ENCODE measurements at regions not wholly inside any gene's neighbourhood (a gene's known extent, or its start where the extent isn't known, plus 50 kb on each side); places are given as distances from the start of the nearest gene placed in this dataset.
"Not testable (repeated sequence)": the region's sequence is repeated elsewhere in the genome, so short reads cannot be mapped to it uniquely, and the experiment has no call there.

DNA sequence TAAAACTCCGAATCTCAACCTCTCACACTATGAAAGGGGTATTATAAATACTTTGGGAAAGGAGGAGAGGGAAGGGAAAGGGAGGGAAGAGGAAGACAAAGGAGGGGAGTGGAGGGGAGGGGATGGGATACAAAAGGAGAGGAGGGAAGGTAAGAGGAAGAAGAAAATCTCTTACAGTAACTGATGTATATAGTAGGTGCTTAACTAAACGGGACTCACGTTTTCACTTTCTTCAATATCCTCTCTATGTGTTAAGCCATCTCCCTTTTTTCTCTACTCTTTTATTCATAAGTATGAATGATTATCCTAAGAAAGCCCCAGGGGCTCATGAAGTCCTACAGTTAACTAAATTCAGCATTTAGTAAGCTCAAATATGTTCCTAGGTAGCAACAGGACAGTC lies 729.6 kb upstream of the NR2F2 start:
- DNase-seq (ENCODE audit: low read depth in 2 of 2), result no peak

- no peak for DNase-seq (ENCODE audit: low read depth in 2 of 2)
Measured at GRCh38 chr15:95601525-95601924, 729.0 kb upstream of the NR2F2 start.

DNA sequence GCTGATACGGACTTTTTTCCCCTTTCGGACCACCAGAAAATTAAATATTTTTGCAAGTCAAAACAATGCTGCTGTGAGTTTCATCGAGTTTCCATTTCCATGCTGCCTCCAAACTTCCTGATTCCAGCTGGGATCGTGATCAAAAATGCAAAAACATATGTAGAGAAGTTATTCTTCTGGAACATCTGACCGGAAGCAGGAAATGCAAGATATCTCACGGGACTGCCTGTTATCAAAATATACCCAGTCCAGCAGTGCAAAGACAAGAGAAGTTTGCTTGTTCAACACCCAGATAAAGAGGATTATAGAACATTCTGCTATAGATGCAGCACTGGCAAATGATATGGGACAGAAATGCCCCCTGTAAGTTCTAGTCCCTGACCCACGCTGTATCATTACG lies 726.7 kb upstream of the NR2F2 start:
- no peak for DNase-seq (ENCODE audit: low read depth in 2 of 2)

DNA sequence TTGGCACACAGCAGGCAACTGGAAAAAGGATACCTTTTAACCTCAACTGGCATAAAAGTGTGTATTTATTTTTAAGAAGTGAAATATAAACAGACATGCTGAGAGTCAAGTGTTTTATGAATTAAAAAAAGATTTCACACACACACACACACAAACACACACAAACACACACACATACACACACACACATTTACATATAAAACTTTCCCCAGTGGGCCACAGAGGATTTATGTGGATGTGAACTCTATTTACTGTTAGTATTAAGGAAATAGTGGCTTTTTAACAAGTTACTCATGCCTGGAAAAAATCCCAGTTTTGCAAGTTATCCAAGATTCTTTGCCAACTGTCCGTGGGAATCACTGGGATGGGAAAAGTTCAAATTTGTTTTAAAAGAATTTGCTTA lies 725.9 kb upstream of the NR2F2 start:
- no peak for DNase-seq (ENCODE audit: low read depth in 2 of 2)

DNA sequence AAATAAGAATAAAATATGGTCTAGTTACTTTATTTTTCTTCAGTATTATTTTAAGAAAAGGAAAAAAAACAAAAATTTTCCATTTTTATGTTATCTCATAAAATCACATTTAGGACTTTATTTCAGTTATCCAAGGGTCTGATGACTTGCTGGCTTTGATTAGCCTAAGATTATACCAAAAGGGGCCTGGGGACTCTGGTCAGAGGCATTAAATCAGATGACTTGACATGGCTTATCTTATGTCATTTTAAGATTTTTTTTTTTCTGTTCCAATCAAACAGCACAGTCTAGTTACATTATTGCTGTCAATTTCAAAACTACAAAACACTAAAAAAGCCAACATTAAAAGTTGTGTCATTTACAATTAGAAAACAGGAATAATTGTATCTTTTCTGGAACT lies 725.4 kb upstream of the NR2F2 start:
- no peak for DNase-seq (ENCODE audit: low read depth in 2 of 2)

DNA sequence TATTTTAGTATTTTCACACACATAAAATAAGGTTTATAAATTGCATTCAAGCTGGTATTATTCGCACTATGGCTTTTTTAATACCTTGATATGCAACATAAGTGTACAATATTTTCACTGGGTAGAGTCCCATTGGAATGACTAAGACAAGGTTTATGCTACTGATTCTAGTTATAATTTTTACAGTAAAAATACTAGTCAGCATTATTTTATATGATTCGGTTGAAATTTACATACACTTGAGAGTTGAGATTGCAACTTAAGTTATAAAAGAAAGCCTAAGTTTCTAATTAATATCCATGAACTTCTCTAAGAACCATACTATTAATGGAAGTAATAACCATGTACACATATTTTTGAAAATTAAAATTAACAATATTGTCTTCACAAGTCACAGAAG lies 723.9 kb upstream of the NR2F2 start:
- DNase-seq (ENCODE audit: low read depth in 2 of 2), result no peak

DNA sequence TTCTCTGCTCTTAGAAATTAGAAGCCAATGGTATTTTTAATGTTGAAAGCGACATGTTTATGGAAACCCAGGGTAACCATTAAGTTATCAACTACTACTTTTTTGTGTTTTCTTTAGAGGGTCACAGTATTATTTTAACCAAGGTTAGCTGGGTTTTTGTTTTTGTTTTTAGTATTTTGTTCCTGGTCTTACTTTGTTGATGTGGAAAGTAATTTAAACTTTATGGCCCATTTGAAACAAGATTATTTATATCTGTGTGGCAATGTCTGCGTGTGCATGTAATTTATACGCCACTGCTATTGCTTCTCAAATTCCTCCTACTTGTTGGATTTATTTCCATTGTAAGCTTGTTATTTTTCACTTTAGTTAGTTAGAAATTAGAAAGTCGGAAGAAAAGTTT lies 722.1 kb upstream of the NR2F2 start:
- no peak for DNase-seq (ENCODE audit: low read depth in 2 of 2)

DNA sequence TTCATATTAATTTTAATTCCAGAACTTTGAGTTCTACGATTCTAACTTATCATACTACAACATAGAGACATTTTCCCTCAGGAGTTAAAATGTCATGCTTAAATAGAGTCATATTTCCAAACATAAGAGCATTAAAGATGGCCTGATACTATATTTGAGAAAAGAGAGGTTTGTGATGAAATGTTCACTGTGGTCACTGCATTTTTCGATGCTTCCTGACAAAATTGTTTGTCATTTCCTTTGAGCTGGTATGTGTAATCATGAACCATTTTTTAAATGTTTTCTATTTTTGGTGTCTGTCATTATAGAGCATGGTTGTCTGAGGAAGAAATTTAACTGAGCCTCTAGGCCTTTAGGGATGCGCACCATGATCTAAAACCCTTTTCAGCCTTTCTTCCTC lies 721.4 kb upstream of the NR2F2 start:
- no peak for DNase-seq (ENCODE audit: low read depth in 2 of 2)

- DNase-seq (ENCODE audit: low read depth in 2 of 2), result no peak
Measured at GRCh38 chr15:95610945-95611344, 719.6 kb upstream of the NR2F2 start.

- no peak for DNase-seq (ENCODE audit: low read depth in 2 of 2)
Measured at GRCh38 chr15:95615436-95615835, 715.1 kb upstream of the NR2F2 start.

- no peak for DNase-seq (ENCODE audit: low read depth in 2 of 2)
Measured at GRCh38 chr15:95616306-95616705, 714.2 kb upstream of the NR2F2 start.

GRCh38 chr15:95620934-95621579 lies 709.4 kb upstream of the NR2F2 start:
- DNase-seq (ENCODE audit: low read depth in 2 of 2), result no peak

GRCh38 chr15:95622843-95623242 lies 707.7 kb upstream of the NR2F2 start:
- DNase-seq (ENCODE audit: low read depth in 2 of 2), result no peak

DNA sequence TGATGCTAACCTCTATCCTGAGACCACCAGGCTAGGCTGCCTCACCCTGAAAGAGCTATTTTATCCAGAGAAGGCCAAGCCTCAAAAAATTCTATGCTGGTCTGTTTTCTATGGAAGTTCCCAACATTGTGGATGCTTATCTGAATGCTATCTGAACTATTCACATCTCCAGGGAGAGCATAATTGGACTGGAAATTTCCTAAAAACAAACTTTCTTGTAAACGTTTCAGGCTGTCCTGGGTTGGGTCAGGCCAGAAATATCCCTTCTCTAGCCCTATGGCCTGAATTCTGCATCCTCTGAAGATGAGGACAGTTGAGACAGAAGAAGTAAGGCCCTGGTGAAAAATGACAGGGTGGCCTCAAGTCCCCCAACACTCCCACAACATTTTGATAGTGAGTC lies 706.4 kb upstream of the NR2F2 start:
- DNase-seq (ENCODE audit: low read depth in 2 of 2), result no peak

DNA sequence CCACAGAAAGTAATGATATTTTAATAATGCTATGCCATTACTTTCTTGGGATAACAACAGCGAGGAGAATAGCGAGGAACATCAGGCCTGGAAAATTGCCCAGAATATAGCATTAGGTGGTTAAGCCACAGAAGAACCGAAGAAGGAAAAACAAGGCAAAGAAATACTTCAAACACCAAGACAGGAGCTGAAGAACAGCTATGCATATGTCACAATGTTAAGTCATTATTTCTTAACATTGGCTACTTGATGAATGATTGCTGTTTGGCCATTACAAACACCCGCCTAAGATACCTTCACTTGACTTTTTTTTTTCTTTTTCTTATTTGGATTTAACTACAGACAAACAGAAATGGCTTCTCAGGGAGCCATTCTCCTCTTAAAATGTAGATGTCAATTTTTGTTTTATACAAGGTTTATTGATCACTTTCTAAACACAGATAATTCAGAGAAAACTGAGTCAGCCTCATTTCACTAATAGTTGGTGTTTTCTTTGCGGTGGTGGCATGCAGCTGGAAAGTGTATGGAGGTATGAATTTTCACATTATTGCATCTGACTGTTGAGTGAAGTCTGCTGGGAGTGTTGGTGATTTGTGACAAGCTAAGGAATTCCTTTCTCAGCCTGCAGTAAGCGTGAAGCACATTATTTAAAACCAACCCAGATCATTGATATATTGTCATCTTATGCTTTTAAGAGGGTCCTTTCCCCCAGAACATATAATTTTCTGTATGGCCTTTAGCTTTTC lies 705.7 kb upstream of the NR2F2 start:
- DNase-seq (ENCODE audit: low read depth in 2 of 2), result no peak

DNA sequence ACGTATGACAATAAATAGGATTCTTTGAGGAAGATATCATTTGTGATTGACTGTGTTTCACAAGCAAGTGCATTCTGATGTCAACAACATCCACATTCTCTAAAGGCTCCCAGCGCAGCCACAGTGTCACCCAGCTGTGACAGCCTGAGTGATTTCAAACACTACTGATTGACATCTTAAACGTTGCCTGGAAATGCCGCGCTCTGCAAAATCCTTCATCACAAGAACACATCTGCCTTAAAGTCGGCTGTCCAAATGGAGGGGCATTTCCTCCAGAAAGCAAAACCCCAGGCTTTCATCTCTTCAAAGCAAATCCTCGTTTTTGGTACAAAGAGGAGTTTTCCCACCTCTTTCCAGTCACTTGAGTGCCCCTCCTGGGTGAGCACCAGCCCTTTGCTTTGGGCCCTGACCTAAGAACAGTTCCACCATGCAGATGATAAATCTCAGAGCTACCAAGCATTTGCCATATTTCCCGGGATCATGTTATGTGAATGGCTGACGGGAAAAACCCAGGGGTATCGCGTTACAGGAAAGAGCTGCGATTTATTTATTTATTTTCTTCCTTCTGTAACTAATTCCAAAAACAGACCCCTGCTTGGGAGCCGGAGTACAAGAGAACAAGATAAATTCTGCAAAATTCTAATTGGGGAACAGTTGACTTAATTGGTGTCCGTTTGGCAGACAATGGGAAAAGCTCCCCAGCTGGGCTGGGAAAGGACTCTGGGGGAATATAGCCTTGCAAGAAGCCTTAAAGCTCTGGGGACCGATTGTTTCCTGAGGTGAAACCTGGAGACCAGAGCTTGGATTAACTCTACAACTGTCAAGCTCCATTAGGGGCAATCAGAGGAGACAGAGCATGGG lies 703.8 kb upstream of the NR2F2 start:
- no peak for DNase-seq (ENCODE audit: low read depth in 2 of 2)

DNA sequence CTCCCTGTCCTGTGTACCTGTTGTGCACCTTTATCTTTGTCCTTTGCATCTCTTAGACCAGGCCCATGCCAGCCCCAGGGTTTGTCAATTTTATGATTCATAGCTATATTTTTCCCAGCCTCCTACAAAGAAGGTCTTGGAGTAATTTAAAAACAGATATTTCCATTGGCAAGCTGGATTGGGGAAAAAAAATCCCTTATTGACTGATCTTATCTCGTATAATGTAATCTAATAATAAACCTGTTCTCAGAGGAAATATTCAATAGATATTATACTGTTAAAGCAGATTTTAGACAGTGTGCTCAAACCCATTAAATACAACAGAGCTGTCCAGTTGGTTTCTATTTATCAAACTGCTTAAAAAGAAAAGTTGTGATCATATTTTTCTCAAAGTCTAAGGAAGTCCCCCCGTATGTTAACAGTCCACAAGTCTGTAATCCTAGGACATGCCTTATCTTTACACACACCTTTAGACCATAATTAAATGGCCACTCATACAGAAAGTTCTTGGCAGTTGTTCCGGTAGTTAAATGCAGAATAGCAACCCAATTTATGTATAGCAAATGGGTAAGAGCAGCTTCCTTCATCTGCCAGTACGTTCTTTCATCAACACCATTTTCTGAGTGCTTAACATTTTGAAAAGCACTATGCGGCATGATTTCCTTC lies 700.9 kb upstream of the NR2F2 start:
- no peak for DNase-seq (ENCODE audit: low read depth in 2 of 2)

DNA sequence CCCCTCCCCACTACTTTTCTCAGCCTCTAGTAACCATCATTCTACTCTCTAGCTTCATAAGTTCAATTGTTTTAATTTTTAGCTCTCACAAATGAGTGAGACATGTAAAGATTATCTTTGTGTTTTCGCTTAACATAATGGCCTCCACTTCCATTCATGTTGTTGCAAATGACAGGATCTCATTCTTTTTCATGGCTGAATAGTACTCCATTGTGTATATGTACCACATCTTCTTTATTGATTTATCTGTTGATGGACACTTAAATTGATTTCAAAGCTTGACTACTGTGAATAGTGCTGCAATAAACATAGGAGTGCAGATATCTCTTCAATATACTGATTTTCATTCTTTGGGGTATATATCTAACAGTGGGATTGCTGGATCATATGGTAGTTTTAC lies 699.8 kb upstream of the NR2F2 start:
- DNase-seq (ENCODE audit: low read depth in 2 of 2), result no peak

DNA sequence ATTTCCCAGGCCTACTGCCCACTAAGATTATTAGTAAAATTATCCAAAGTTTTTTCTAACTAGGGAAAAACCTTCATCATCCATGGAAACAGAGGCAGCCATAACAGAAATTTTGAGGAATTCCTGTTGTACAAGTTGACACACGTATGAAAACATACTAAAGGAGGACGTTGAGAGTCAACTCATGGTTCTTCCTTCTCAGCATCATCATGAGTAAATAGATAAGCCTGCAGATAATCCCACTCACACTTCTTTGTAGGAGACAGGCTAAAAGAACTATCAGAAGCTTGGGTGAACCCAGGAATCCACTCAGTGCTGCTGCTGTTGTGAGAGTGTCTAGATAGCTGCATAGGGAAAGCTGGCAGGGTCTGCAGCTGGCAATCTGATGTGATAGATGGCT lies 694.8 kb upstream of the NR2F2 start:
- no peak for DNase-seq (ENCODE audit: low read depth in 2 of 2)

GRCh38 chr15:95636107-95636506 lies 694.4 kb upstream of the NR2F2 start:
- DNase-seq (ENCODE audit: low read depth in 2 of 2), result no peak

GRCh38 chr15:95637234-95637633 lies 693.3 kb upstream of the NR2F2 start:
- DNase-seq (ENCODE audit: low read depth in 2 of 2), result not testable (repeated sequence)

DNA sequence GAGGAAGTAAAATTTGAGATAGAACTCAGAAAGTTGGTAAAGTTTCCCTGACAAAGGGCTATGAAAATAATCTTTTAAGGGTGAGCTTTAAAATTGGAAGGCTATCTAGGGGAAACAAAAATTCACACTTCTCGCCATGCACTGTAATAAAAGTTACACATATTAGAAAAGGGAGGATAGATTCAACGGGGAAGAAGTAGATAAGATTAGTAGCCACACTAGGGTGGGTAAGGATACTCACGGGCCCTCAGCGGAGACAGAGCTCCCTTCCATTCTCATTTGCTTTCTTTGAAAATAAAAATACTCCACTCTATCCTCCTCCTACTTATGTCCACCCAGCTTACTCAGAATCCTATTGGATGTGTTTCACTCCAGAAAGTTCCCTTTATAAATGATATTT lies 691.3 kb upstream of the NR2F2 start:
- DNase-seq (ENCODE audit: low read depth in 2 of 2), result no peak

Measured in activated CD4-positive, alpha-beta T cell treated with anti-CD3 and anti-CD28 coated beads for 24 hours (primary cell).